ENCODE measurements at regions not wholly inside any gene's neighbourhood (a gene's known extent, or its start where the extent isn't known, plus 50 kb on each side); places are given as distances from the start of the nearest gene placed in this dataset.
"Not testable (repeated sequence)": the region's sequence is repeated elsewhere in the genome, so short reads cannot be mapped to it uniquely, and the experiment has no call there.

DNA sequence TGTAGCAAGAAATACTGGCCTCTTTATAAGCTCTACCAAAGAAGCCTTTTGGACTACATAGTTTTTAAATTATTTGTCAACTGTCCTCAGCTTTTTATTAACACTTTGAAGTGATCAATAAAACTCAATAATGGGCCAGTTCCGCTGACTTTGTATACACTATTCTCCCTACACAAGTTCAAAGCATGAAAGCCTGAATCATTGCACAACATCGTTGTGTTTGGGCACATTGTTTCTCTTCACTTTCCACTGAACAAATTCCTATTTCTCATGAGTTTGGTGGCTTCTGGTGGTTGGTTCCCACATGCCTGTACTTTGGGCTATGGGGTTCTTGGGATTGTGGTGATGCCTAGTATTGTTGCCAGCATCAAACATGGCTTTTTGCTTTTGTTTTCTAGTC, 561.8 kb upstream of the LRRN3 start:
- DNase-seq: no peak

DNA sequence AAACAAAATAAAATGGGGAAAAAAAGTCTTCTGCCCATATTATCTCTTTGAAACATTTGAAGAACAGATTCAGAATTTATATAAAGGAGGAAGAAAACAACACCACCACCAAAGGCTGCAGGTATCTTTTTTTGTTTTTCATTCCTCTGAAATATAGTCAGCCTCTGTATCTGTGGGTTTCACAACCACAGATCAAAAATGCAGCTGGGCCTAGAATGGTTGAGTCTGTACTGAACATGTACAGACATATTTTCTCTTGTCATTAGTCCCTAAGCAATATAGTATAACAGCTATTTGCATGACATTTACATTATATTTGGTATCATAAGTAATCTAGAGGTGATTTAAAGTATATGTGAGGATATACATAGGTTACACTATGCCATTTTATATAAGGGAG, 559.7 kb upstream of the LRRN3 start:
- DNase-seq: no peak

DNA sequence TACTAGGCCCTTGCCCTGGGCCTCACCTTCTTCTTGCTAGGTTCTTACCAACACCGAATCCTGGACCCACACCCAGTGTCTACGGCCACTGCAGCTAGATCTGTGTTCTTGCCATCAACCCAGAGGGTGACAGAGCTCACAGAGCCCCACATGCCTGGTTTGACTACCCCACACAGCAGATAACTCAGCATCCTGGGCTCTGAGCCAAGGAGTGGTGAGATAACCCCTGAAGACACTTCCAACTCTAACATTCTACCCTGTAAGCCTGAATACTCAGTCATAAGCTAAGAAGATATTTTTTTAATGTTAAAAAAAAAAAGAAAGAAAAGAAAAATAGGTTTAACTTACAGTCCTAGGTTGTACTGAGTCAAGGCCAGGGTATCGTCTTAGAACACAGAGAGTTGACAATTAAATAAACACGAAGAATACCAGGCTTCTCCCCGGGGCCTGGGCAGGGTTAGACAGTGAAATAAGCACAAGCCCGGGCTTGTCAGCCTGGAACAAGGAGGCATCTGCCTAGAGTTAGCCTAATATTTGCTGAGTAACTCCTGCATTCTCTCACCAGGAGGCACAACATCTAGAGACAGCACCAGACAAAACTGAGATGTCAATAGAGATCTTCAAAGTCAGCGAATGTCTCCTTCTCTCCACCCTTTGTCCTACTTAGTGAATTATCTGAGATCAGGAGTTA, 556.5 kb upstream of the LRRN3 start:
- DNase-seq: peak; percentile 60 to 80

DNA sequence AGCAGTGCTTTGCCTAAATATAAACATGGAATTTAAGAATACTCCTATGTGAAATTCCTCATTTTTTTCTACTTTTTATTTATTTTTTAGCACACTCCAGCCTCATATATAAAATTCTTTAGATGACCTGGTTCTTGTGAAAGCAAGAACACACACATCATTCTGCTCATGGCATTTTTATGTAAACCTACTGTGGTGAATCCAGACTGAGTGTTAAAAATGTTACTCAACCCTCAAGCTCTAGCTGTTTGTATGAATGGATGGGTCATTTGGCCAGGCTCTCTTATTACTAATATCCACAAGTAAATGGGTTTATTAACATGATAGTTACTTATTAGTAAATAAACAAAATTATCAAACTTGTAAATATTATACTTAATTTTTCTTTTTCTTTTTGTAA, 551.7 kb upstream of the LRRN3 start:
- DNase-seq: no peak

DNA sequence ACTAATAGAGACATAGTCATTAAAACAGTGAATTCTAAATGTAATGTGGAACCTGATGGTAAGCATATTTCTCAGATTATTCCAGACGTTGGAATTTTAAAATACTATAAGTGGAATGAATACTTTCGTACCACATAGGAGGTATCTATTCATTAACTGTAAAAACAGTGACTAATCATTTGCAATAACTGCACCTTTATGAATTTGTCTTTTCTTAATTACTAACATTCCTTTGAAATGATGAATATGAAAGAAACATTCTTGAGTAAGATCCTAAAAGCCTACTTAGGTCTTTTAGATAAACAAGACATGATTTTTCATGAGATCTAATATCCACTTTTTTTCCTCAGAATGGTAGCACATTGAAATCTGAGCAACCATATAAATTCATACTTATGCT, 549.0 kb upstream of the LRRN3 start:
- DNase-seq: no peak

DNA sequence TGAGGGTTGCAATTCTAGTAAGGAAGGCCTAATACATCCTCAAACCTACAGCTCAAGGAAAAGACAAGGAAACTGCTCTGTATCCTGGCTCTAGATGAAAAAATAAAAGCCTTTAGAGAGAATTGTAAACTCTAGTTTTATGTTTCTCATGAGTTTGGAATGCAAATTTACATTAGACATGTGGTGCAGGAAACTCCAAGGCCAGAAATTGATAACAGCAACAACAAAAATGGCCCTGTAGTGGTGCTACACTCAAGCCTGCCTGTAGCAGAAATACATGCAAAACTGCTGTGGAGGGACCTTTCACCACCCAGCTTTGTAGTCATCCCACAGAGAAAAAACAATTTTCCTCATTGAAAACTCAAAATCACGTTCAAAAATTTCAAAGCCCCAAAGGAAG, 546.7 kb upstream of the LRRN3 start:
- no peak for DNase-seq

DNA sequence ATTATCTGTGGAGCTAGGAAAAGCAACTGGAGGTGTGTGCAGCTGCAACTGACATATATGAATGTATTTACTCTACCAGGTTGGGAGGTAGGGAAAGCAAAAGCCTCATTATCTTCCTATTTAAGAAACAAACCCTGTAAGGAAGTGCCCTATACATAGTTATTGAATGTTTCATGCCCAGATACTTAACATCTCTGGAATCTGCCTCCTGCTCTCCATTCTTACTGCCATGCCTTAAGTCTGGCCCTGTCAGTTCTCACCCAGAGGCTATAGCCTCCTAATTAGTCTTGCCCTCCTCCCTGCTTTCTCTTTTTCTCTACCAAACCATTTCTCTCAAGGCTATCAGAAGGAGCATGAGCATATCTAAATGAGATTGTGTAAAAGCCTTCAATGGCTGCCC, 542.6 kb upstream of the LRRN3 start:
- DNase-seq: no peak

DNA sequence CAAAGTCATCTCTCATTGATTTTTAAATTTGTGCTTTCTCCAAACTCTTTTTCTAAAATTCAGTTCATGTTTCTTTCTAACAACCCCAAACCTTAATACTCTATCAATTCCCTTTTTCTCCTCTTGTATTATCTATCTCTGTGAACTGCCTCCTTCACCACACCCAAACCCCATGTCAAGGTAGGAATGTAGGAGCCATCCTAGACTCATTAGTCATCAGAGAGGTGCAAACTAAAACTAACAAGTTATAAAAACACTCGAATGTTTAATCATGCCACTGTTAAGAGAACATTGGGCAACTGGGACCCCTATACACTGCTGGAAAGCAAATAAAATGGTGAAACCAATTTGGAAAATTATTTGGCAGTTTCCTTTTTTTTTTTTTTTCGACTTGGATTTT, 533.8 kb upstream of the LRRN3 start:
- no peak for DNase-seq

DNA sequence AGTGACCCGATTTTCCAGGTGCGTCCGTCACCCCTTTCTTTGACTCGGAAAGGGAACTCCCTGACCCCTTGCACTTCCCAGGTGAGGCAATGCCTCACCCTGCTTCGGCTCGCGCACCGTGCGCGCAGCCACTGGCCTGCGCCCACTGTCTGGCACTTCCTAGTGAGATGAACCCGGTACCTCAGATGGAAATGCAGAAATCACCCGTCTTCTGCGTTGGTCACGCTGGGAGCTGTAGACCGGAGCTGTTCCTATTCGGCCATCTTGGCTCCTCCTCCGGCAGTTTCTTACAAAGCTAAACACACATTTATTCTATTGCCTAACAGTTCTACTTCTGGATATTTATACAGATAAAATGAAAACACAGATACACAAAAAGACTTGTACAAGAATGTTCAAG, 527.6 kb upstream of the LRRN3 start:
- not testable (repeated sequence) for DNase-seq

DNA sequence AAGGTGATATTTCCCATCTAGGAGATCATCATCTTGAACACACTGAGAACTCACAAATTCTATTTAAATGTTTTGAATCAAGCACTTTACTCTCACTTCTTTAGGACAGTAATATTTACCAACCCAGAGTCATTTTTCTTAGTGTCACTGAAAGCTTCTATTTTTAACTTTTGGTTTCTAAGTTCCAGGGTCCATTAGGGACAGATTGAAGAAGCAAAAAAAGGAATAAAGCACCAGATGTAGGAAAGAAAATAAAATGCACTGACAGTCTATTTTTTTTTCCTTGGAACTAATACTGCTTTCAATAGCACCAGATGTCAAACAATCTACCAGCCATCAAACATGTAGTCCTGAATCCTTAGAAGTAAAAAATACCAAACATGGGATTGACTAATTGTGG, 526.7 kb upstream of the LRRN3 start:
- peak in 1 of 2 experiments; percentile 85 for DNase-seq

DNA sequence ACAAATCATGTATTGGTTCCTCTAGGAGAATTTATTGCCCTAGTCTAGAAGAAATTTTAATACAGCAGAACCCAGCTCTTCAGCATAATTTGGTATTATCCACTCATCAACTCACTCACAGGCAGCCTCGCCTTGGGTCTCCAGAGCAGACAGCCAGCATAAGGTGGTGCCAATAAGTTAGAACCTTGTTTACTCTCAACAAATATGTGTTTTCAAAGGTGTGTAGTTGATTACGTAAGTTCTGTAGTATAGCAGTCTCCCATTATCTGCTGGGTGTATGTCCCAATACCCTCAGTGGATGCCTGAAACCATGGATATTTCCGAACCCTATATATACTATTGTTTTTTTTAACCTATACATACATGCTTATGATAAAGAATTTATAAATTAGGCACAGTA, 522.5 kb upstream of the LRRN3 start:
- no peak for DNase-seq

DNA sequence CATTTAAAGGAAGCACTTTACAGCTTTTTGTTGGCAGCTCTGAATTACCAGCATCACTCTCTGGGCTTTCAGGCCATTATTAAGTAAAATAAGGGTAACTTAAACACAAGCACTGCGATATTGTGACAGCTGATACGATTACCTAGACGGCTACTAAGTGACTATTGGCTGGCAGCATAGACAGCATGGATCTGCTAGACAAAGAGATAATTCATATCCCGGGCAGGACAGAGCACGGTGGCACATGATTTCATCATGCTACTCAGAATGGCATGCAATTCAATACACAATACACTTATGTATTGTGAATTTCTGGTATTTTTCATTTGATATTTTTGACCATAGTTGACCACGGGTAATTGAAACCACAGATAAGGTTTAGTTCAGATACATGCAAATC, 522.0 kb upstream of the LRRN3 start:
- peak in 1 of 2 experiments; percentile 18 for DNase-seq

DNA sequence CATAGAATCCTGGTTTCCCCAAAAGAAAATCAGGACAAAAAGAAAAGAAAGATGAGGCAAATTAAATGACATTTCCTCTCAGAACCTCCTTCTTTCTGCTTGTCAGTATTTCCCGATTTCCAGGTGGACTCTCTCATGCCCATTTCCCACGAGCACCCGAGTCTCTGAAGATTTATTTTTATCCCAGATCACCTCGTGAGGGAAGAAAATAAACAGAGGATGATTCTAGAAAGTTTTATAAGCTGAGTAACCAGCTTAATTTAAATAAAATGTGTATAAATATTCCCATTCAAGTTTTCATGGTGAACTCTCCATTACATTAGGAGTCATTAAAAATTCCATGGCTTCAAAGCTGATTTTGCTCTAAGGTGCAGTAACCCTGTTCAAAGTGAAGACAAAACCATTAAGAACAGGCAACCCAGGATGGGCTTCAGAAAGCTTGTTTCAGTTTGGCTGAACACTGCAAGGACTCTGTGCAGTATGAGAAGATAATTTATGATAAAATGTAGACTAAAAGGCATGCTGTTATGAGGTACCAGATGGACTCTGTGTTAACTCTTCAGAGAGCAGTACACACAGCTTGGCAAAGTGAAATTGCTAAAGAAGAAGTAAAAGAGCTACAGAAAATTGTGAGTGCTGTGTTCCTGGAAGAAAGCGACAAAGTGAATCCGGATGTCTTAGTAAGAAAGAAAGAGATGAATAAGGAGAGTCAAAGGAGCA, 521.3 kb upstream of the LRRN3 start:
- DNase-seq: peak; percentile 21 to 48

DNA sequence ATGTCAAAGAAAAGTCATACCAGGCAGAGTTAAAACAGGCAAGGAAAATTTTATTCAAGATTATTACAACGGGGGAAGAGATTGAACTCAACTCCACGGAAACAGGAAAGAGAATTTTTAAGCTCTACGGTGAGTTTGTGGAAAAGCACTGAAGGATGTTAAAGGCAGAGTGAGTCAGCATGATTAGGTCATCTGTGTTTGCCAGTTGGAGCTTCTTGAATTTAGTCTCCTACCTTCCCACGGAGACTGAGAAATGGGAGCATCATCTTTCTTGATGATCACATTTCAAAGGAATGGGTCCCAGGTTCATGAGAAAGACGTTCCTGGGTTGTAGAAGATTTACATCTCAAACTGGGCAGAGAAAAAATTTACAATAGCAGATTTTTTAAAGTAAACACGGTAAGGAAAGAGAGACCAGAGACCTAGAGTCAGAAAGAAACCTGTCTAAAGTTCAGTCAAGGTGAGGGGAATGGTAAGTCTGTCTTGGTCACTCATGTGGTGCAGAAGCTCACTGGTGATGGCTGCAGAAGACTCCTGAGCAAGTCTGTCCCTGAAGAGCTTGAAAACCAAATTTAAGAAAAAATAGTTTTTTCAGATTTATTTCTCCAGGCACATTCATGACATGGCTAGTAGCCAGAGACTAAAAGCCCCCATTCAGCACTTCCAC, 516.9 kb upstream of the LRRN3 start:
- peak in 1 of 2 experiments; percentile 8 for DNase-seq

DNA sequence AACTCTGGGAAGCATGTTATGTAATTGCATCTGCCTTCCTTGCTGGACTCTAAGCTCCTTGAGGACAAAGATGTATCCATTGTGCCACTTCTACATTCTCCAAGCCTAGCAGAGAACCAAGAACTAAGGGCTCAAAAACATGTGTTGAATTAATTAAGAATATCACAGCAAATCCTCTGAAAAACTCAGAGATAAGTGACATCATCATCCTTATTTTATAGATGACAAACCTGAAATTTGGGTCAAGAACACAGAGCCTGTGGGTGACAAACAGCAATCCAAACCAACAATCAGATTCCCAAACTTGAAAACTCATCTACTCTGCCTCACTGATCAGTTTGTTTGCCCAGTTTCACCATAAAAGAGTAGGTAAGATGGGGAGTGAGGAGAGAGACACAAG, 503.6 kb upstream of the LRRN3 start:
- no peak for DNase-seq

DNA sequence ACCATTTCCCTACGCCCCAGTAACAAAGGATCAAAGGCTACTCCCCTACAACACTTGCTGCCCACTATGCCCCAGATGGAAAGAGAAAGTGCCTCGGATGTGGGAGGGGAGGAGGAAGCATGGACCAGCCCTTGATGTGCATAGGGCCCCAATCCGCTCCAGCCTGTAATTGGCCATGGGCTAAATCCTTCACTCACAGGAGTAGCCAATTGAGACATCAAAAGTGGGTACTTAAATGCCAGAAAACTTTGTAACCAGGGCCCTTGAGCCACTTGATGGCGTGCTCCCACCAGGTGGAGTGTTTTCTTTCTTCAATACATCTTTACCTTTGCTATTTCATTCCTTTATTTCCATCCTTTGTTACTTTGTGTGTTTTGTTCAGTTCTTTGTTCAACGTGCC, 500.5 kb upstream of the LRRN3 start:
- DNase-seq: no peak

DNA sequence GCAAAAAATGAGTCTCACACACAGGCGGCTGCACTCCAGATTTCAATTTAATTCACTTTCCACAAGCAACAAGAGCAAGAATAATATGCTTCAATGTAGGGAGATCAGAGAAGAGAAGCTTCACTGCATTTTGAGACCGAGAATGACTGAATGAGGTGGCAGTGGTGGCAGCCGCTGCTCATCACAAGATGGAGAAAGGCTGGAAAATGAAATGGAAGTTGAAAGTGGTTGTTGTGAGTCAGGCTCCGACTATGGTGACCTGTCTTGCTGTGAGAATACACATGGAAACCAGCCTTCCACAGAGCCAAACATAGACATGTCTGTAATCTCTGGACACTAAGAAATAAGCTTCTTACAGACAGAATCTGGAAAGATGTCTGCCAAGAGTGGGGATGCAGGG, 499.6 kb upstream of the LRRN3 start:
- DNase-seq: no peak

DNA sequence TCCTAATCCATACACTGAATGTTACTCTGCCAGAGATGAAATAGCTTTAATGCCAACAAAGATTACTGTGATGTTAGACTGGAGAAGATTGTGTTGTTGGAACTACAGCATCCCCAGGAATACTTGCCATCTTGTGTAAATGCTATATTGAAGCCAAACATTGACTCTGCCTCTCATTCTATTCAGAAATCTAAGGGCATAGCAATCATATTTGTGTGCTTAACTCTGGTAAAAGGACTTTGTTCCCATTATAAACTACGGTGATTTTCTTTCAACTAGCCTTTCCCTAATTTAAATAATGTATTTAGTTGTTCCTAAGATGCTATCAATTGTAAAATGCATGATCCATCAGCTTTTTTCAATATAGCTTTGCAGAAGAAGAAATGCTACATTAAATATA, 498.4 kb upstream of the LRRN3 start:
- DNase-seq: no peak

DNA sequence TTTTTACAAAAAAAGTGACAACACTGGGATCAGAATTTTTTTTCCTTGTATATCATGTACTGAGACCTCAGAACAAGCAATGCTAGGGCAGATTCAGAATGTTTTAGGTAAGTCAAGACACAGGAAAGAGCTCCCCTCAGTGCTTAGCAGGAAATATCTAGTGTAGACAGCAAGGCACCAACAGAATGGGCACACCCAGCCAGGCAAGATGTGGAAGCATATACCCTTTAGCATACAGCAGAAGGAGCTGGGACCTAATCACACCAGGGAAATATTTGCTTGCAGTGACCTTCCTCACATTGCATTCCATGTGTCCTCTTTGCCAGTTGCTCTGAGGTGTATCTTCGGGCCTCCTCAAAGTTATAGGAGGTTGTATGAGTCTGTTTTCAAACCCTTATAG, 497.6 kb upstream of the LRRN3 start:
- no peak for DNase-seq

DNA sequence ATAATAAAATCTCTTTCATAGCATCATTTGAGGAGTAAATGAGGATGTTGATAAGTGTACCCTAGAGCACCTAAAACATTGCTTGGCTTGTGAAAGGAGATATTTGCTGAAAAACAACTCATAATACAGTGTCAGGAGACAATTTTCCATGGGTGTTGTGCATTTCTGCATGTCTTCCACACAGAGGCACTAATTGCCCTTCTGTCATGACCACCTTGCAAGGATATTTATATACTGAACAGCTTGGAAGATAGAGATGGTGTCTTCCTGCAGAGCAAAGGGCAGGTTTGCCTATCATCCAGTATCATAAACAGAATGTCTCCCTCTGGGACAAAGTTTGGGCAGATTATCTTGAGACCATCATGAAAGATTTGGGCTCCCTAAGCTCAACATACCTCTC, 495.2 kb upstream of the LRRN3 start:
- DNase-seq: peak in 1 of 2 experiments; percentile 12

DNA sequence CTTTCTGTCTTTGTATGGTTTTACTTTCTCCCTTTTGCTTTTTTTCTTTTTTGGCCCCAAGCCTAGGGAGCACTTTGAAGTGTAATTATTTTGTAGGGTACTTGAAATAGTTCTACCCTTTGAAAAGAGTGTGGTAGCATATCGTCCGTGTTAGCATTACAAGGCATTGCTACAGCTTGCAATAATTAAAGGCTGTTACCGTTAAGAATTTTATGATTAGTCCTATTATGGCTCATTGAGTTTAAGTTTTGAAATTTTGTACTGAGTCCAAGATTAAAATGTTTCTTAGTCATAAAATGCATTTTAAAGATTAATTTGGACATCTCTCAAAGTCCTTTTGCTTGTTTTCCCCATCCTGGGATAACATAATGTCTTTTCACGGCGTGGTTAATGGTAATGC, 490.0 kb upstream of the LRRN3 start:
- peak in 1 of 2 experiments; percentile 55 for DNase-seq

DNA sequence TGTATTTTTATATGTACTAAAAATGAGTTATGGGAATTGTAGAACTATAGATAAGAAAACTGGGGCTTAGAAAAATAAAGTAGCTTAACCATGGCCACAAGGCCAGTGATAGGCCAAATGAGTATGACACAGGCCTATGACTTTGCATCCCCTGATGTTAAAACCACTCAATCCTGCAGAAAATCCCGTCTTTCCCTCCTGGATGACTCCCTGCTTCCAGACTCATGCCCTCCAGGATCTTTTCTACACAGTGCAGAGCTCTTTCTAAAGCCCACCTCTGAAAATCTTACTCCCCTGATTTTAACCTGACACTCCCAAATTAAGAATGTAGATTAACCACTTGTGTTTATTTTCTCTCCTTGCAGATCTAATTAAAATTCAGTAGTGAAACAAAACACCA, 489.2 kb upstream of the LRRN3 start:
- DNase-seq: no peak

DNA sequence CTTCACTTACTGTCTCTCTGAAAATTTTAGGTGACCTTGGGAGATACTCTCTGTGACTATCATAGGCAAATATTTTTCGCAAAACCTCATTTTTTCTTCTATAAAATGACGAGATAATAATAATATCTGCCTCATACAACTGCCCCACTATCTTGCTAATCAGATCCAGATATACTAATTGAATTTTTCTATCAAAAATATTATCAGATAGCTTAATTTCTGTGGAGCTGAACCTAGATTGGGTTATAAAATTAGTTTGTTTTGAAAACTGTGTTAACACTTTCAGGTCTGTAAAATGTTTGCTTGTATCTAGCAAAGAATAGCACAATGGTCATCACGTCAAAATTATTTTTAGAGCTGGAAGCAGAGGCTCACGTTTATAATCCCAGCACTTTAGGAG, 486.7 kb upstream of the LRRN3 start:
- DNase-seq: no peak

DNA sequence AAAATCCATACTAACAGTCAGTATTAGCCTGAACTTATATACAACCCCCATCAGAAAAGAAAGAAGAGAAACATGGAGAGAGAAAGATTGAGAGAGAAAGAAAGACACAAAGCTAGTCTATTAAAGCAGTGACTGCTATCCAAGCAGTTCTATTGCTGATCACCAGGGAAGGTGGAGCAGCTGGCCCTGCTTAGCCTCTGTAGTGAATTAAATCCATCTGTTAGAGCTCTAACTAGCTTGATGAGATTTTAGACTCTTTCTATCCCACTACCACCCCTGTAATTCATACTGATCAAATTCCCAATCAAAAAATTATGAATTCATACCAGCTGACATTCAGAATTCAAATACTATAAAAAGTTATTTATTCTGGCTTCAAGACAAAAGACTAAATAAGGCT, 486.0 kb upstream of the LRRN3 start:
- peak in 1 of 2 experiments; percentile 5 for DNase-seq
